ENCODE measurements at regions not wholly inside any gene's neighbourhood (a gene's known extent, or its start where the extent isn't known, plus 50 kb on each side); places are given as distances from the start of the nearest gene placed in this dataset.

DNA sequence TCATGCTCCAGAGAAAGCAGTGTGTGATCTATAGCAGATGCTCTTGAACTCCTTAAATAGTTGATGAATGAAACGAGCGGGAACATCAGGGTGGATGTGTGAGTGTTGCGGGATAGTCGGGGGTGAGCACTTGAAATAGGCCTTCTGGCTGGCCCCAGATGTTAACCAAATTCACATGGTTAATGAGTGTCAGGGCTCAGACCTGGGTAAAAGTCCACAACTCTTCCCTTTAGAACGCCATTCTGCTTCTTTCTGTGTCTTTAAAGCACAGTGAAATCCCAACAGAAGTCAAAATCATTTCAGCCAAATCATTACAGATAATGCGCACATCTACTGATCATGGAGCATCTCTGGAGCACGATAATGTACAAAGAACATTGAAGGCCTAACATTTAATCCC, 249.4 kb upstream of the BOD1L1 start:
- DNase-seq: no peak
- in situ Hi-C loops (cut with MboI; ENCODE audit: low pct_unique_long_range_greater_than_20kb, low sequenced_read_pairs): no loop called here

DNA sequence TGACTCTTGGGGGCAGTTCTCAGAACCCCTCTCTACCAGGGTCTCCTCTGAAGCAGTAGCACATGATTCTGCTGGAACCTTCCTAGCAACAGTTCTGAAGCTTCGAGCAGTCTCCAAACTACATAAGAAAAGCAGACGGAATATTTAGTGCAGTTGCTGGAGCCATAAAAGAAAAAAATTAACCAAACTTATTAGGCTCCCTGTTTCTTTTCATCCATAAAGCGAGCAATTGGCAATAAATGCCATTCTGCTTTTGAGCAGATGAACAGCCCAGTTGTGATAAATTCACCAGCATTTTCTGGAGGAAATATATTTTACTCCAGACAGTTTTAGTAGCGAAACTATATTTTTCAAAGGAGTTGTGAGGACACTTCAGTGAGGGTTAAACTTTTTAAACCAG, 250.1 kb upstream of the BOD1L1 start:
- in situ Hi-C loops (cut with MboI; ENCODE audit: low pct_unique_long_range_greater_than_20kb, low sequenced_read_pairs): no loop called here

GRCh38 chr4:13881892-13882291, 254.4 kb upstream of the BOD1L1 start:
- no peak for DNase-seq
- in situ Hi-C loops (cut with MboI; ENCODE audit: low pct_unique_long_range_greater_than_20kb, low sequenced_read_pairs): no loop called here

More for the DNA sequence above, 250.1 kb upstream of the BOD1L1 start:
- no peak for DNase-seq

DNA sequence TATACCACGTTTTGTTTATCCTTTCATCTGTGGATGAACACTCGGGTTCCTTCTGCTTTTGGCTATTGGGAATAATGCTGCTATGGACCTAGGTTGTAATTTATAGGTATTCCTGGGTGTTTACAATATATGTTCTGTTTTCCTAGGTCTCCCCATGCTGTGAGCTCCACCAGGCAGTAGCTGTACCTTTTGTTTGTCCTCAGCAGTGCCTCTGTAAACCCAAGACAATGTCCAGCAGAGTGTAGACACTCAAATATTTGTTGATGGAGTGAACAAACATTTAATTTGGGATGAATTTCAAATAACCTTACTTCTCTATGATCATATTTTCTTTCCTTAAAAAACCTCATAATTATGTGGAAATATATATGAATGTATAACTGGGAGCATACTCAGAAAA, 259.5 kb upstream of the BOD1L1 start:
- in situ Hi-C loops (cut with MboI; ENCODE audit: low pct_unique_long_range_greater_than_20kb, low sequenced_read_pairs): no loop called here

GRCh38 chr4:13888112-13888511, 260.6 kb upstream of the BOD1L1 start:
- in situ Hi-C loops (cut with MboI; ENCODE audit: low pct_unique_long_range_greater_than_20kb, low sequenced_read_pairs): no loop called here
- DNase-seq: no peak

More for the DNA sequence above, 259.5 kb upstream of the BOD1L1 start:
- DNase-seq: no peak

DNA sequence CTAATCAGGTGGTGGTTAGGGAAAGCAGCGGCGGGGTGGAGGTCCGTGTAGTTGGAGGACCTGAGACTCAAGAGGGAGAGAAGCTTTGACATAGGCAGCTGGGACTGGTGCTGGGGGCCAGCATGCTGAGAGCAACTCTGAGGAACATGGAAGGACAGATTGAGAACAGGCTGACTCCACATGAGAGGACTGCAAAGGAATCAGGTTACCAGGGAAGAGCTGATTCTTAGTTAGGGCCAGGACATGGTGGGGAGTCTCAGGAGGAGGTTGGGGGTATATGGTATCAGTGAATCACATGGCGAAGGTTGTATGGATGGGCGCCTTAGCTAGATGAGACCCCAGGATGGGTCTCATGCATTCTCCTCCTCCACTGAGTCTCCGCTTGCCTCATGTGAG, 264.0 kb upstream of the BOD1L1 start:
- in situ Hi-C loops (cut with MboI; ENCODE audit: low pct_unique_long_range_greater_than_20kb, low sequenced_read_pairs): no loop called here
- DNase-seq: no peak

- in situ Hi-C loops (cut with MboI; ENCODE audit: low pct_unique_long_range_greater_than_20kb, low sequenced_read_pairs): no loop called here
- no peak for DNase-seq
These were observed 265.2 kb upstream of the BOD1L1 start for GRCh38 chr4:13892739-13893105.

DNA sequence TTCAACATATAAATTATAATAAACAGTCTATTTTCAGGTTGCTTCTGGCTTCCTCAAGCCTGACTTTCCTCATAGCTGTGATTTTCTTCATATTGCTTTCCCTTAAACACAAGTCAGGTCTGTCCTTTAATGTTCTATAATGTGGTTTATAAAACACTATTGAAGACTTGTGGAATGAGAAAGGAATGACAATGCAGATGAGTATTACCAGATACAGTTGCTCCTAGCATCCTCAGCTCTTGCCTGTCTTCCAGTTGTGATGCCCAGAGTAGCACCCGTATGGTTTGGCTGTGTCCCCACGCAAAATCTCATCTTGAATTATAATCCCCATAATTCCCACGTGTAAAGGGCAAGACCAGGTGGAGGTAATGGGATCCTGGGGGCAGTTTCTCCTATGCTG, 265.7 kb upstream of the BOD1L1 start:
- DNase-seq: no peak
- in situ Hi-C loops (cut with MboI; ENCODE audit: low pct_unique_long_range_greater_than_20kb, low sequenced_read_pairs): no loop called here

GRCh38 chr4:13893987-13894386, 266.5 kb upstream of the BOD1L1 start:
- no peak for DNase-seq
- in situ Hi-C loops (cut with MboI; ENCODE audit: low pct_unique_long_range_greater_than_20kb, low sequenced_read_pairs): no loop called here

DNA sequence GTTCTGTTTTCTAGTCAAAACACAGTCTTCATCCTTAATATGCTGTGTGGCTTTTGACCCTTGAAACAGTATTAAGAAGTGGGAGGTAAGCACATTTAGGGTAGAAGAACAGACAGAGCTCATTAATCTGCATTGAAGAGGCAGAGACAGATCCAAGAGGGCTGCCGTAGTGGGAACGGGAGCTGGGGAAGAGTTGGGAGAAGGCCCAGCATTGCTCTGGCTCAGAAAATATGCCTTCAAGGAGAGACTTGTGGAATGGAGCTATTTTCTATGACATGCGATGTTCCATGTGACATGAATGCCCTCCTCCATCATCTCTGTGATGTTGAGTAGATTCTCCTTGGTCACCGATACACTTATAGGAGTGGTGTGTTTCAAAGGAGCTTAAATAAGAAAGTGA, 273.3 kb upstream of the BOD1L1 start:
- in situ Hi-C loops (cut with MboI; ENCODE audit: low pct_unique_long_range_greater_than_20kb, low sequenced_read_pairs): no loop called here
- DNase-seq: no peak

GRCh38 chr4:13902146-13902545, 274.6 kb upstream of the BOD1L1 start:
- in situ Hi-C loops (cut with MboI; ENCODE audit: low pct_unique_long_range_greater_than_20kb, low sequenced_read_pairs): no loop called here
- DNase-seq: no peak

DNA sequence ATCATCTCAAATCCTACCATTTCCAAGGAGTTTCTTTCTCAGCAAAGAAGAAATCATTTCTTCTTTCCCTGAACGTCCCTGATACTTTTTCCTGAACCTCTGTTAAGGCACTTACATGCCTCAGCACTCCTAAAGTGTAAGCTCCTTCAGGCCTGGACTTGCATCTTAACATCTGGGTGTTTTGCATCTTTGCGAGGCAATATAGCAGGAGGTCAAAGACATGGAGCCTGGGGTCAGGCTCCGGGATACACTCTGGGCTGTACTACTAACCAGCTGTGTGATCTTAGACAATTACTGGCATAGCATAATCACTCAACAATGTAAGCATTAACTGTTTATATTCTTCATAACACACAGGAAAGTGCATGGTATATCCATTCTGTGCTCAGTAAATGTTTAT, 275.5 kb upstream of the BOD1L1 start:
- DNase-seq: no peak
- in situ Hi-C loops (cut with MboI; ENCODE audit: low pct_unique_long_range_greater_than_20kb, low sequenced_read_pairs): no loop called here

DNA sequence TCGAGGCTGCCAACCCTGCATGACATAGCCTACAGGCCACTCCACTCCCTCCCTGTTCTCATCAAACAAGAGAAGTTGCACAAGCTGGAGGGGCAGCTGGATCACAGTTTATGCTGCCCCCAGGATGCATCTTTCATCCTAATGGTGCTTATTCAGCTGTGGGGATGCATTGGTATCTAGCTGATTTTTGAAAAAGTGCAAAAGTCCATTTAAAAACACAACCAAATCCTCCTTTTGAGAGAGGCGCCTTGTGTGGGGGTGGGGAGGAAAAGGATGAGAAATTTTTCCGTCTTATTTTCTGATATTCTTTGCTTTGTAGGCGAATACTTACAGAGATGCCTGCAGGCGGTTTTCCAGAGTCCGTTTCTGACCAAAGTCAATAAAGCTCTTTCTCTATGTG, 276.4 kb upstream of the BOD1L1 start:
- DNase-seq: no peak
- in situ Hi-C loops (cut with MboI; ENCODE audit: low pct_unique_long_range_greater_than_20kb, low sequenced_read_pairs): no loop called here

DNA sequence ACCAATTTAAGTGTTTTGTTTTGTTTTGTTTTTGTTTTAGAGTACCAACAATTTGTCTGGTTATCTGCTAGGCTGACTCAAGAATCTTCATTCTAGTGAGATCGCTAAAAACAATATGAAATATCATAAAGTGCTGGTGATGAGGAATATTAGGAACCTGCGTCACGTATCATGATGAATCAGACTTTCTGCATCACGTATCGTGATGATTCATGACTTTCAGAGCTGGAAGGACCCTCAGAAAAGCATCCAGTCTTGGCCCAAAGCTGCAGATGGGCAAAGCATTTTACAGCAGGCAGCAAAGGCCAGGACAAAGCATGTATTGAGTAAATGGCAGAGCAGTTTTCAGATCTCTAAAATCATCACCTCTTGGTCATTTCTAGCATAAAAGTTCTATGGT, 278.0 kb upstream of the BOD1L1 start:
- in situ Hi-C loops (cut with MboI; ENCODE audit: low pct_unique_long_range_greater_than_20kb, low sequenced_read_pairs): no loop called here
- DNase-seq: no peak

GRCh38 chr4:13906727-13907126, 279.2 kb upstream of the BOD1L1 start:
- in situ Hi-C loops (cut with MboI; ENCODE audit: low pct_unique_long_range_greater_than_20kb, low sequenced_read_pairs): no loop called here
- no peak for DNase-seq

- in situ Hi-C loops (cut with MboI; ENCODE audit: low pct_unique_long_range_greater_than_20kb, low sequenced_read_pairs): no loop called here
- DNase-seq: no peak
These were observed 279.8 kb upstream of the BOD1L1 start for GRCh38 chr4:13907255-13907751.

DNA sequence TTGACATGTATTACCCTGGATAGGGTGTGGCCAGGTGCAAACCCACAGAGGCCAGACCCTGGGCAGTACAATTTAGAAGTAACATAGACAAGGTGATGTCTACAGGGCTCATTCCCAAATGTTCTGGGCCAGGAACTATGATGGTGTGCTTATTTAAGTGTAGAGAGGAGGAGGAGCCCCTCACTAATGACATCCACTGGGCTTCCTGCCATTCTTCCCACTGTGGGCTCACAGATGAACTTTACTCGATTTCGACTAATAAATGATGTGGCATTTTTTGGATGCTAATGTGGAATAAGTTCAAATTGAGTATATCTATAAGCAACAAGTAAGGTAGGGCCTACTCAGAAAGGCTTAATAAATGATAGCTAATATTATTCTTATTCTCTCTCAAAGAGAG, 280.9 kb upstream of the BOD1L1 start:
- in situ Hi-C loops (cut with MboI; ENCODE audit: low pct_unique_long_range_greater_than_20kb, low sequenced_read_pairs): no loop called here
- no peak for DNase-seq

DNA sequence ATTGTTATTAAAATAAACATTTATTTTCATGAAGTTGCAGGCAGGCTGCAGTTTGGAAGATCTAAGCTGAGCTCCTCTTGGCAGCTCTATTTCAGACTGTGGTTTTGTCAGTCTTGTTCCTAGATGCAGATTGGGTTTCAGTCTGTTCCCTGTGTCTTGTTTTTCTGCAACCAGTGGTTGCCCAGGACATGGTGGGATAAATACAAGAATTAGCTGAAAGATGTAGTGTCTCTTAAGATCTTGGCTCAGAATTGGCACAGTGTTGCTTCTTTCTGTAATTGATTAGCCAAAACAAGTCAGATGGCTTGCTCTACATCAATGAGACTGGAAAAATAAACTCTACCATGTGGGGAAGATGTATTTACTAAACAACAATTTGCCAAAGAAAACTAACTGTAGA, 283.0 kb upstream of the BOD1L1 start:
- DNase-seq: no peak
- in situ Hi-C loops (cut with MboI; ENCODE audit: low pct_unique_long_range_greater_than_20kb, low sequenced_read_pairs): no loop called here

GRCh38 chr4:13911256-13911655, 283.7 kb upstream of the BOD1L1 start:
- in situ Hi-C loops (cut with MboI; ENCODE audit: low pct_unique_long_range_greater_than_20kb, low sequenced_read_pairs): no loop called here
- DNase-seq: no peak

- in situ Hi-C loops (cut with MboI; ENCODE audit: low pct_unique_long_range_greater_than_20kb, low sequenced_read_pairs): no loop called here
- no peak for DNase-seq
These were observed 285.0 kb upstream of the BOD1L1 start for GRCh38 chr4:13912436-13912925.

GRCh38 chr4:13912966-13913365, 285.4 kb upstream of the BOD1L1 start:
- DNase-seq: no peak
- in situ Hi-C loops (cut with MboI; ENCODE audit: low pct_unique_long_range_greater_than_20kb, low sequenced_read_pairs): no loop called here

DNA sequence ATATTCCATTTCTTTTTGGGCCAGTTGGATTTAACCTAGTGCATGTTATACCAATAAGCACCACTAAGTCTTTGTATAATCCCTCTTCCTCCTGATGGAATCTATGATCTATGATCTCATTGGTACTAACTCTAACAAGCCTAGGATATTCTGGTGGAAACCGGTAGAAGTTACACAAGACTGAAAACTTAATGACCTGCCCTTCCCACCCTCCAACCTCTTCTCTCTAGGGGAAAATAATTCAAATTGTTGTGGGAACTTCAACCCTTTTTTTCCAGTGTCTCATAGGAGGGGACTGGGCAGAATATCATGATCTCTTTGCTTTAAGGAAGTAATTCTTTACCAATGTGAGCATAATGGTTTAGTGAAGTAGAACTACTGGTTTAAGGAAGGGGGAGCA, 289.5 kb upstream of the BOD1L1 start:
- in situ Hi-C loops (cut with MboI; ENCODE audit: low pct_unique_long_range_greater_than_20kb, low sequenced_read_pairs): no loop called here
- no peak for DNase-seq

Data from KBM-7 (cell line).